Occipital lobe (tissue), 1 donor: ENCODE measurements at regions not wholly inside any gene's neighbourhood (a gene's known extent, or its start where the extent isn't known, plus 50 kb on each side); places are given as distances from the start of the nearest gene placed in this dataset.
"Not testable (repeated sequence)": the region's sequence is repeated elsewhere in the genome, so short reads cannot be mapped to it uniquely, and the experiment has no call there.

ENCODE experiments used
- DNase-seq: peaks from one replicate; lab custom pipeline; 2025; lab: John Stamatoyannopoulos, UW

- no peak for DNase-seq
Observed at GRCh38 chr7:132030086-132030568, 473.7 kb upstream of the PODXL start.

GRCh38 chr7:132029369-132030085 lies 473.1 kb upstream of the PODXL start:
- DNase-seq, result no peak

- DNase-seq, result no peak
Observed at GRCh38 chr7:132028144-132028920, 471.9 kb upstream of the PODXL start.

- DNase-seq, result no peak
Observed at GRCh38 chr7:132024290-132024689, 467.9 kb upstream of the PODXL start.

- DNase-seq, result no peak
Observed at GRCh38 chr7:132023466-132023865, 467.0 kb upstream of the PODXL start.

- no peak for DNase-seq
Observed at GRCh38 chr7:132022188-132022587, 465.8 kb upstream of the PODXL start.

GRCh38 chr7:132019703-132020102 lies 463.3 kb upstream of the PODXL start:
- DNase-seq, result no peak

GRCh38 chr7:132009778-132010177 lies 453.4 kb upstream of the PODXL start:
- DNase-seq, result no peak

- peak; percentile 23 for DNase-seq
Observed at GRCh38 chr7:132004529-132004928, 448.1 kb upstream of the PODXL start.

- no peak for DNase-seq
Observed at GRCh38 chr7:132002343-132002968, 446.0 kb upstream of the PODXL start.

- no peak for DNase-seq
Observed at GRCh38 chr7:132001146-132001545, 444.7 kb upstream of the PODXL start.

- DNase-seq, result no peak
Observed at GRCh38 chr7:131999193-131999592, 442.8 kb upstream of the PODXL start.

GRCh38 chr7:131995324-131995723 lies 438.9 kb upstream of the PODXL start:
- DNase-seq, result no peak

GRCh38 chr7:131981069-131981468 lies 424.6 kb upstream of the PODXL start:
- DNase-seq, result not testable (repeated sequence)

GRCh38 chr7:131978118-131978517 lies 421.7 kb upstream of the PODXL start:
- DNase-seq, result not testable (repeated sequence)

- no peak for DNase-seq
Observed at GRCh38 chr7:131976411-131976810, 420.0 kb upstream of the PODXL start.

GRCh38 chr7:131974671-131975070 lies 418.2 kb upstream of the PODXL start:
- DNase-seq, result no peak

GRCh38 chr7:131972251-131972650 lies 415.8 kb upstream of the PODXL start:
- no peak for DNase-seq

GRCh38 chr7:131970602-131971001 lies 414.2 kb upstream of the PODXL start:
- no peak for DNase-seq

- no peak for DNase-seq
Observed at GRCh38 chr7:131969560-131969959, 413.1 kb upstream of the PODXL start.

- no peak for DNase-seq
Observed at GRCh38 chr7:131967216-131967730, 410.8 kb upstream of the PODXL start.

GRCh38 chr7:131964203-131964602 lies 407.8 kb upstream of the PODXL start:
- no peak for DNase-seq
